NB4 (cell line): ENCODE measurements at regions not wholly inside any gene's neighbourhood (a gene's known extent, or its start where the extent isn't known, plus 50 kb on each side); places are given as distances from the start of the nearest gene placed in this dataset.

Source experiments
- CTCF ChIP-seq: IDR thresholded peaks from one replicate; pipeline ENCODE4 v1.5.1; 2012; ENCODE audit warnings: low read depth, low read length
- MYC ChIP-seq: IDR thresholded peaks from 2 replicates; pipeline ENCODE4 v1.6.1; 2011; ENCODE audit warnings: low read depth, low read length

- TF ChIP-seq CTCF (no peak), MYC (no peak)
Measured at GRCh38 chr2:88334418-88334817, 118.1 kb downstream of the FOXI3 start.
